H9 (cell line): ENCODE measurements at regions not wholly inside any gene's neighbourhood (a gene's known extent, or its start where the extent isn't known, plus 50 kb on each side); places are given as distances from the start of the nearest gene placed in this dataset.

ENCODE experiments used
- DNase-seq: peaks from one replicate; pipeline ENCODE4 v3.0.0-alpha.2; 2017
- H2AFZ ChIP-seq: one replicate; pipeline ENCODE4 v1.6.1; 2013; ENCODE audit warnings: mild to moderate bottlenecking, low read length, control low read depth, moderate library complexity
- H2AK5ac ChIP-seq: 2 replicates; pipeline ENCODE4 v1.6.1; 2013; ENCODE audit warnings: low read length, control low read depth, mixed read lengths; ENCODE audit not compliant: insufficient read length
- H2BK120ac ChIP-seq: one replicate; pipeline ENCODE4 v1.6.1; 2013; ENCODE audit warnings: low read depth, mild to moderate bottlenecking, low read length, control low read depth, inconsistent platforms; ENCODE audit not compliant: poor library complexity, severe bottlenecking
- H2BK12ac ChIP-seq: 2 replicates; pipeline ENCODE4 v1.6.1; 2013; ENCODE audit warnings: low read length, control low read depth, mixed read lengths, low read depth; ENCODE audit not compliant: insufficient read length
- H2BK15ac ChIP-seq: 2 replicates; pipeline ENCODE4 v1.6.1; 2013; ENCODE audit warnings: low read depth, low read length, control low read depth
- H2BK20ac ChIP-seq: one replicate; pipeline ENCODE4 v1.6.1; 2013; ENCODE audit warnings: low read depth, mild to moderate bottlenecking, low read length, control low read depth, inconsistent platforms; ENCODE audit not compliant: poor library complexity, severe bottlenecking
- H2BK5ac ChIP-seq: 2 replicates; pipeline ENCODE4 v1.6.1; 2013; ENCODE audit warnings: low read length, control low read depth, mixed read lengths; ENCODE audit not compliant: insufficient read length
- H3K14ac ChIP-seq: 2 replicates; pipeline ENCODE4 v1.6.1; 2013; ENCODE audit warnings: low read length, control low read depth; ENCODE audit not compliant: insufficient read depth
- H3K18ac ChIP-seq: 2 replicates; pipeline ENCODE4 v1.6.1; 2013; ENCODE audit warnings: low read depth, mild to moderate bottlenecking, mixed read lengths, low read length, control low read depth; ENCODE audit not compliant: insufficient read length
- H3K23ac ChIP-seq: 2 replicates; pipeline ENCODE4 v1.6.1; 2013; ENCODE audit warnings: low read length, control low read depth, mixed read lengths, low read depth; ENCODE audit not compliant: insufficient read length
- H3K23me2 ChIP-seq: 2 replicates; pipeline ENCODE4 v1.6.1; 2013; ENCODE audit warnings: low read depth, mild to moderate bottlenecking, mixed read lengths, low read length, control low read depth; ENCODE audit not compliant: insufficient read length, poor library complexity, severe bottlenecking
- H3K27ac ChIP-seq: 2 replicates; pipeline ENCODE4 v1.5.1; 2013; ENCODE audit warnings: low read length, control low read depth, mixed read lengths, low read depth; ENCODE audit not compliant: insufficient read length
- H3K27me3 ChIP-seq: 2 replicates; pipeline ENCODE4 v1.6.1; 2013; ENCODE audit warnings: low read length, control low read depth, inconsistent platforms; ENCODE audit not compliant: insufficient read depth
- H3K4ac ChIP-seq: 2 replicates; pipeline ENCODE4 v1.6.1; 2013; ENCODE audit warnings: low read depth, mild to moderate bottlenecking, control low read depth, inconsistent platforms, low read length, moderate library complexity
- H3K4me1 ChIP-seq: 2 replicates; pipeline ENCODE4 v1.6.1; 2013; ENCODE audit warnings: low read length, control low read depth, inconsistent platforms; ENCODE audit not compliant: insufficient read depth
- H3K4me2 ChIP-seq: 2 replicates; pipeline ENCODE4 v1.6.1; 2013; ENCODE audit warnings: low read length, control low read depth, mixed read lengths; ENCODE audit not compliant: insufficient read length, insufficient read depth
- H3K56ac ChIP-seq: 2 replicates; pipeline ENCODE4 v1.6.1; 2013; ENCODE audit warnings: low read depth, mild to moderate bottlenecking, mixed read lengths, low read length, control low read depth; ENCODE audit not compliant: insufficient read length
- H3K79me1 ChIP-seq: 2 replicates; pipeline ENCODE4 v1.6.1; 2013; ENCODE audit warnings: low read depth, mild to moderate bottlenecking, moderate library complexity, low read length, control low read depth, inconsistent platforms; ENCODE audit not compliant: insufficient read depth, poor library complexity, severe bottlenecking
- H3K79me2 ChIP-seq: 2 replicates; pipeline ENCODE4 v1.6.1; 2013; ENCODE audit warnings: low read length, control low read depth, inconsistent platforms; ENCODE audit not compliant: insufficient read depth
- H3K9ac ChIP-seq: 2 replicates; pipeline ENCODE4 v1.6.1; 2013; ENCODE audit warnings: low read length, control low read depth, mixed read lengths; ENCODE audit not compliant: insufficient read length; ENCODE audit errors: extremely low read depth
- H3K9me3 ChIP-seq: one replicate; pipeline ENCODE4 v1.6.1; 2013; ENCODE audit warnings: low read depth, low read length, inconsistent platforms; ENCODE audit not compliant: control insufficient read depth
- H3T11ph ChIP-seq: one replicate; pipeline ENCODE4 v1.6.1; 2013; ENCODE audit warnings: mild to moderate bottlenecking, low read length, control low read depth, inconsistent platforms
- H4K20me1 ChIP-seq: one replicate; pipeline ENCODE4 v1.6.1; 2013; ENCODE audit not compliant: control insufficient read depth, insufficient read length, insufficient read depth
- H4K5ac ChIP-seq: 2 replicates; pipeline ENCODE4 v1.6.1; 2013; ENCODE audit warnings: low read depth, mild to moderate bottlenecking, mixed read lengths, low read length, control low read depth; ENCODE audit not compliant: insufficient read length
- H4K8ac ChIP-seq: replicated peaks from 2 replicates; pipeline ENCODE4 v1.6.1; 2013; ENCODE audit warnings: low read length, control low read depth, mixed read lengths, low read depth; ENCODE audit not compliant: insufficient read length
- H4K91ac ChIP-seq: 2 replicates; pipeline ENCODE4 v1.6.1; 2013; ENCODE audit warnings: low read depth, mild to moderate bottlenecking, moderate library complexity, mixed read lengths, low read length, control low read depth; ENCODE audit not compliant: insufficient read length
- H3K27ac Mint-ChIP-seq, 3 experiments: 2 replicates in 2 of 3; 3 replicates in 1 of 3; pipeline ENCODE4 v1.8.0; 2020 to 2021; ENCODE audit warnings: mixed read lengths in 3 of 3, mild to moderate bottlenecking in 1 of 3, moderate library complexity in 1 of 3
- H3K27me3 Mint-ChIP-seq: 2 replicates; pipeline ENCODE4 v1.8.0; 2021; ENCODE audit warnings: low read depth, mild to moderate bottlenecking, moderate library complexity, mixed read lengths
- H3K36me3 Mint-ChIP-seq, 3 experiments: 2 replicates in 2 of 3; 3 replicates in 1 of 3; pipeline ENCODE4 v1.8.0; 2020 to 2021; ENCODE audit warnings: low read depth in 3 of 3, mixed read lengths in 3 of 3; ENCODE audit not compliant: insufficient read depth in 1 of 3
- H3K4me1 Mint-ChIP-seq, 2 experiments: 2 replicates each; pipeline ENCODE4 v1.8.0; 2020; ENCODE audit warnings: mixed read lengths in 2 of 2
- H3K4me3 Mint-ChIP-seq, 2 experiments: 2 replicates in 1 of 2; 3 replicates in 1 of 2; pipeline ENCODE4 v1.8.0; 2020 to 2021; ENCODE audit warnings: mild to moderate bottlenecking in 2 of 2, mixed read lengths in 2 of 2, moderate library complexity in 1 of 2
- H3K9me3 Mint-ChIP-seq, 2 experiments: 2 replicates in 1 of 2; 3 replicates in 1 of 2; pipeline ENCODE4 v1.8.0; 2020; ENCODE audit warnings: mild to moderate bottlenecking in 2 of 2, mixed read lengths in 2 of 2, moderate library complexity in 1 of 2
- CTCF ChIP-seq: fragments of 200-600 bp; sonication (generic); conservative IDR thresholded peaks from 3 replicates; pipeline ENCODE4 v1.8.0; 2021; ENCODE audit warnings: antibody characterized with exemption, mild to moderate bottlenecking
- WGBS: extraction: QIAGEN DNeasy Blood & Tissue Kit; methylation state at CpG from one replicate; pipeline ENCODE4 v1.1.7; 2013; ENCODE audit warnings: missing lambda C conversion rate, low lambda C conversion rate, mixed read lengths; ENCODE audit not compliant: insufficient read length; ENCODE audit errors: extremely low coverage; 5-methylcytosine and 5-hydroxymethylcytosine counted together

- H3K23ac ChIP-seq: no peak overlapping the region
- no peaks in the 10 kb centered on the region for H3K79me2 ChIP-seq
- no peak overlapping the region for H2BK12ac ChIP-seq
- WGBS: no CpG with 5 or more reads among the region's 2 CpGs
- Mint-ChIP-seq H3K36me3 (peaks cover 0 to 2% (median 0%) of the 10 kb centered on the region in 3 experiments; a peak in 2 of 7 replicates), H3K4me3 (no peak overlapping the region), H3K4me1 (no peaks in the 10 kb centered on the region), H3K9me3 (peaks cover 0 to 3% of the 10 kb centered on the region in 2 experiments; a peak in 2 of 5 replicates), H3K27ac (no peak overlapping the region), H3K27me3 (no peaks in the 10 kb centered on the region)
- no peak overlapping the region for H2BK20ac ChIP-seq
- no peaks in the 10 kb centered on the region for H3K27me3 ChIP-seq
- H4K5ac ChIP-seq: no peak overlapping the region
- H2BK15ac ChIP-seq: no peak overlapping the region
- no peaks in the 10 kb centered on the region for H3K23me2 ChIP-seq
- H3T11ph ChIP-seq: no peak overlapping the region
- H3K4me2 ChIP-seq: no peak overlapping the region
- no peak for TF ChIP-seq CTCF
- no peak overlapping the region for H3K4ac ChIP-seq
- no peak overlapping the region for H2AFZ ChIP-seq
- no peak overlapping the region for H4K8ac ChIP-seq
- H2AK5ac ChIP-seq: no peak overlapping the region
- no peak overlapping the region for H3K14ac ChIP-seq
- H3K9ac ChIP-seq: no peak overlapping the region
- H3K79me1 ChIP-seq: no peaks in the 10 kb centered on the region
- H2BK120ac ChIP-seq: no peak overlapping the region
- no peak overlapping the region for H2BK5ac ChIP-seq
- H3K18ac ChIP-seq: no peak overlapping the region
- no peaks in the 10 kb centered on the region for H3K9me3 ChIP-seq
- H3K4me1 ChIP-seq: no peaks in the 10 kb centered on the region
- no peak for DNase-seq
- H4K20me1 ChIP-seq: no peaks in the 10 kb centered on the region
- no peak overlapping the region for H3K56ac ChIP-seq
- no peak overlapping the region for H4K91ac ChIP-seq
- H3K27ac ChIP-seq: no peak overlapping the region
These were observed 505.7 kb upstream of the LUZP2 start for GRCh38 chr11:23991165-23991539.
